ENCODE measurements at regions not wholly inside any gene's neighbourhood (a gene's known extent, or its start where the extent isn't known, plus 50 kb on each side); places are given as distances from the start of the nearest gene placed in this dataset.

GRCh38 chr10:78526347-78526746, 492.7 kb downstream of the RPS24 start:
- Histone ChIP-seq H3F3A (ENCODE audit: insufficient read depth, low read length) (no peaks in the 10 kb centered on the region), H3K9me2 (ENCODE audit: low read depth, low read length) (no peaks in the 10 kb centered on the region), H4K20me1 (ENCODE audit: insufficient read depth, low read length) (no peaks in the 10 kb centered on the region), H2AFZ (ENCODE audit: low read length) (no peak overlapping the region), H3K4me2 (ENCODE audit: low read length) (no peak overlapping the region), H3K9ac (ENCODE audit: low read length) (no peak overlapping the region), H3K4me3 (ENCODE audit: low read depth, low read length, poor library complexity, severe bottlenecking) (no peak overlapping the region), H3K79me2 (ENCODE audit: insufficient read depth, low read length) (no peaks in the 10 kb centered on the region), H3K9me3 (ENCODE audit: low read length) (no peaks in the 10 kb centered on the region), H3K27me3 (ENCODE audit: insufficient read depth, low read length) (no peaks in the 10 kb centered on the region), H3K4me1 (ENCODE audit: insufficient read depth, low read length, severe bottlenecking) (no peaks in the 10 kb centered on the region), H3K36me3 (ENCODE audit: insufficient read depth, low read length) (no peaks in the 10 kb centered on the region), H3K27ac (ENCODE audit: low read depth, low read length, poor library complexity, severe bottlenecking) (no peak overlapping the region)
- TF ChIP-seq EZH2 (IDR thresholded peaks at IDR 0.05; ENCODE audit: borderline replicate concordance, low read length): no peak
- TF ChIP-seq, protein P1, sequence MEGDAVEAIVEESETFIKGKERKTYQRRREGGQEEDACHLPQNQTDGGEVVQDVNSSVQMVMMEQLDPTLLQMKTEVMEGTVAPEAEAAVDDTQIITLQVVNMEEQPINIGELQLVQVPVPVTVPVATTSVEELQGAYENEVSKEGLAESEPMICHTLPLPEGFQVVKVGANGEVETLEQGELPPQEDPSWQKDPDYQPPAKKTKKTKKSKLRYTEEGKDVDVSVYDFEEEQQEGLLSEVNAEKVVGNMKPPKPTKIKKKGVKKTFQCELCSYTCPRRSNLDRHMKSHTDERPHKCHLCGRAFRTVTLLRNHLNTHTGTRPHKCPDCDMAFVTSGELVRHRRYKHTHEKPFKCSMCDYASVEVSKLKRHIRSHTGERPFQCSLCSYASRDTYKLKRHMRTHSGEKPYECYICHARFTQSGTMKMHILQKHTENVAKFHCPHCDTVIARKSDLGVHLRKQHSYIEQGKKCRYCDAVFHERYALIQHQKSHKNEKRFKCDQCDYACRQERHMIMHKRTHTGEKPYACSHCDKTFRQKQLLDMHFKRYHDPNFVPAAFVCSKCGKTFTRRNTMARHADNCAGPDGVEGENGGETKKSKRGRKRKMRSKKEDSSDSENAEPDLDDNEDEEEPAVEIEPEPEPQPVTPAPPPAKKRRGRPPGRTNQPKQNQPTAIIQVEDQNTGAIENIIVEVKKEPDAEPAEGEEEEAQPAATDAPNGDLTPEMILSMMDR (IDR thresholded peaks at IDR 0.05; ENCODE audit: low read length): no peak

- no peak overlapping the region for H2AFZ ChIP-seq (ENCODE audit: low read length)
- no peaks in the 10 kb centered on the region for H3K9me2 ChIP-seq (ENCODE audit: low read depth, low read length)
- no peaks in the 10 kb centered on the region for H3K4me1 ChIP-seq (ENCODE audit: insufficient read depth, low read length, severe bottlenecking)
- no peaks in the 10 kb centered on the region for H3K36me3 ChIP-seq (ENCODE audit: insufficient read depth, low read length)
- H3K27ac ChIP-seq (ENCODE audit: low read depth, low read length, poor library complexity, severe bottlenecking): no peak overlapping the region
- no peak for TF ChIP-seq EZH2 (IDR thresholded peaks at IDR 0.05; ENCODE audit: borderline replicate concordance, low read length)
- TF ChIP-seq, protein P1 (IDR thresholded peaks at IDR 0.05; ENCODE audit: low read length): no peak
- no peak overlapping the region for H3K4me2 ChIP-seq (ENCODE audit: low read length)
- no peaks in the 10 kb centered on the region for H3K27me3 ChIP-seq (ENCODE audit: insufficient read depth, low read length)
- no peak overlapping the region for H3K9ac ChIP-seq (ENCODE audit: low read length)
- H3K79me2 ChIP-seq (ENCODE audit: insufficient read depth, low read length): no peaks in the 10 kb centered on the region
- H3F3A ChIP-seq (ENCODE audit: insufficient read depth, low read length): no peaks in the 10 kb centered on the region
- H3K9me3 ChIP-seq (ENCODE audit: low read length): no peaks in the 10 kb centered on the region
- H4K20me1 ChIP-seq (ENCODE audit: insufficient read depth, low read length): no peaks in the 10 kb centered on the region
- no peak overlapping the region for H3K4me3 ChIP-seq (ENCODE audit: low read depth, low read length, poor library complexity, severe bottlenecking)
These were observed 493.6 kb downstream of the RPS24 start for GRCh38 chr10:78527296-78527695.

GRCh38 chr10:78528749-78529204, 495.1 kb downstream of the RPS24 start:
- H3K4me2 ChIP-seq (ENCODE audit: low read length): no peak overlapping the region
- no peak overlapping the region for H2AFZ ChIP-seq (ENCODE audit: low read length)
- H3K27ac ChIP-seq (ENCODE audit: low read depth, low read length, poor library complexity, severe bottlenecking): no peak overlapping the region

More at GRCh38 chr10:78528749-78529204, 495.1 kb downstream of the RPS24 start:
- Histone ChIP-seq H3K36me3 (ENCODE audit: insufficient read depth, low read length) (no peaks in the 10 kb centered on the region), H3F3A (ENCODE audit: insufficient read depth, low read length) (no peaks in the 10 kb centered on the region), H4K20me1 (ENCODE audit: insufficient read depth, low read length) (no peaks in the 10 kb centered on the region), H3K79me2 (ENCODE audit: insufficient read depth, low read length) (no peaks in the 10 kb centered on the region), H3K27me3 (ENCODE audit: insufficient read depth, low read length) (no peaks in the 10 kb centered on the region), H3K9ac (ENCODE audit: low read length) (no peak overlapping the region), H3K9me3 (ENCODE audit: low read length) (no peaks in the 10 kb centered on the region), H3K4me3 (ENCODE audit: low read depth, low read length, poor library complexity, severe bottlenecking) (no peak overlapping the region), H3K9me2 (ENCODE audit: low read depth, low read length) (no peaks in the 10 kb centered on the region), H3K4me1 (ENCODE audit: insufficient read depth, low read length, severe bottlenecking) (no peaks in the 10 kb centered on the region)
- TF ChIP-seq EZH2 (IDR thresholded peaks at IDR 0.05; ENCODE audit: borderline replicate concordance, low read length): no peak
- TF ChIP-seq, protein P1 (IDR thresholded peaks at IDR 0.05; ENCODE audit: low read length): no peak
